GM19035 (cell line): ENCODE measurements at regions not wholly inside any gene's neighbourhood (a gene's known extent, or its start where the extent isn't known, plus 50 kb on each side); places are given as distances from the start of the nearest gene placed in this dataset.
A peak's percentile ranks its signal among the peaks of the same experiment; 100 is the strongest.
"Not testable (repeated sequence)": the region's sequence is repeated elsewhere in the genome, so short reads cannot be mapped to it uniquely, and the experiment has no call there.

Source experiments
- ATAC-seq: cut with Tn5 transposase; IDR thresholded peaks from one replicate; pipeline ENCODE4 v1.9.1; 2021; ENCODE audit not compliant: unreplicated experiment

DNA sequence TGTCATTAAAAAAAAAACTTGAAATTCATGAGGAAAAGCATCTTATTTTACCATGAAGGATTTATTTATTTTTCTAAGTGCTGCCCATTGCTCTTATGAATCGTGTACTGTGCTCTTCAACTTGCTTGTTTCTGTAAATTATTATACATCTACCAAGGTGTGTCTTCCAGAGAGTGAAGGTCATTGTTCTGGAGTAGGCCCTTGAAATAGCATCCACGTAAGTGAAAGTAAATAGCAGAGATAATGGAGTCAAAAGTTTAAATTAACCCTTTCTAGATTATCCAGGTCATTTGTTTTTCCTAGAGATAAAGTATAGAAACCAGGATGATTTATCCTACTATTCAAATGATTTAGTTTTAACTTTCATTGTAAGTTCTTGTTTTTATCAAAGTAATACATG lies 473.1 kb downstream of the DIRAS2 start:
- no peak for ATAC-seq

DNA sequence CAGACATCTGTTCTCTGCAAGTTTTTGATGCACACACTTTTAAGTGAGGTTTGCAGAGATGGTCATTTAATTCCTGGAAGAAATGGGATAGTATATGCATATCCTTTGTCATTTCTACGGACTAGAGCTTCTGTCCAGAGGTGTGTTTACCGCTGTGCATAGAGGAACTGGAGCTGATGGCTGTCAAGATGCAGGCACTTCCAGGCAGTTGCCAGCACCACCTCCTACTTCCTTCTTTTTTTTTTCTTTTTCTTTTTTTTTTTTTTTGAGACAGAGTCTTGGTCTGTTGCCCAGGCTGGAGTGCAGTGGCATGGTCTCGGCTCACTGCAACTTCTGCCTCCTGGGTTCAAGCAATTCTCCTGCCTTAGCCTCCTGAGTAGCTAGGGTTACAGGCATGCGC lies 468.7 kb downstream of the DIRAS2 start:
- ATAC-seq: not testable (repeated sequence)

DNA sequence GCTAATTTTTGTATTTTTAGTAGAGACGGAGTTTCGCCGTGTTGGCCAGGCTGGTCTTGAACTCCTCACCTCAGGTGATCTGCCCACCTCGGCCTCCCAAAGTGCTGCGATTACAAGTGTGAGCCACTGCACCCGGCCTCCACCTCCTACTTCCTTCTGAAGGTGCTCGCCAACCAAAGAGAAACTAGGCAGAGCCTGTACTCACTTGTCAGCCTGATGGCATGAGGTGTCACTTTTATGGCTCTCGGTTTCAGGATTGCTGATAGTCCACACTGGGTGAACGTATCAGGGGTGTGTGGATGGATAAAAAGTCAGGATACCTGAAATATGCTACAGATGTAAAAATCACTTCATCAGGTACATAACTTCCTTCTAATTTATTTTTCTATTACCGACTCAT lies 468.3 kb downstream of the DIRAS2 start:
- not testable (repeated sequence) for ATAC-seq

GRCh38 chr9:90175257-90175656 lies 467.4 kb downstream of the DIRAS2 start:
- ATAC-seq: no peak

GRCh38 chr9:90175865-90176264 lies 466.8 kb downstream of the DIRAS2 start:
- ATAC-seq: no peak

- ATAC-seq: no peak
Measured at GRCh38 chr9:90176901-90177300, 465.7 kb downstream of the DIRAS2 start.

- ATAC-seq: no peak
Measured at GRCh38 chr9:90180381-90180780, 462.2 kb downstream of the DIRAS2 start.

- no peak for ATAC-seq
Measured at GRCh38 chr9:90188656-90189055, 454.0 kb downstream of the DIRAS2 start.

- ATAC-seq: peak; percentile 87
Measured at GRCh38 chr9:90189306-90189705, 453.3 kb downstream of the DIRAS2 start.

- ATAC-seq: not testable (repeated sequence)
Measured at GRCh38 chr9:90192465-90192864, 450.2 kb downstream of the DIRAS2 start.

DNA sequence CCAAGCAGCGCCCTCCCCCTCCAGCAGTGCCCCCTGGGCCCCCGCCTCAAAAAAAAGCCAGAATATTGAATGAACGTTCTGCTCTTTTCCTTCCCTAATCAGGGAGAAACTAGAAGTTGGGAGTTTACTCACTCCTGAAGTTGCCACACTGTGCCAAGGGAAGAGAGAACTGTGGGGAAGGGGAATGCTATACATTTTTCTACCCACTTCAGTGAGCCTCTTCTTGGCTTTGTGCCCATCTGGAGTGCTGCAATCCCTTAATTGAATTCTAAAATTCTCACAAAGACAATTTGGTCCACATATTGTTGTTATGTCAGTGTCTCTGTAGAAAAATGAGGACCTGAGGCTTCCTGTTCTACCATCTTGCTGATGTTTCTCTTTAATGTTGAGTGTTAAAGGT lies 443.7 kb downstream of the DIRAS2 start:
- ATAC-seq: no peak

- ATAC-seq: no peak
Measured at GRCh38 chr9:90201766-90202165, 440.9 kb downstream of the DIRAS2 start.

DNA sequence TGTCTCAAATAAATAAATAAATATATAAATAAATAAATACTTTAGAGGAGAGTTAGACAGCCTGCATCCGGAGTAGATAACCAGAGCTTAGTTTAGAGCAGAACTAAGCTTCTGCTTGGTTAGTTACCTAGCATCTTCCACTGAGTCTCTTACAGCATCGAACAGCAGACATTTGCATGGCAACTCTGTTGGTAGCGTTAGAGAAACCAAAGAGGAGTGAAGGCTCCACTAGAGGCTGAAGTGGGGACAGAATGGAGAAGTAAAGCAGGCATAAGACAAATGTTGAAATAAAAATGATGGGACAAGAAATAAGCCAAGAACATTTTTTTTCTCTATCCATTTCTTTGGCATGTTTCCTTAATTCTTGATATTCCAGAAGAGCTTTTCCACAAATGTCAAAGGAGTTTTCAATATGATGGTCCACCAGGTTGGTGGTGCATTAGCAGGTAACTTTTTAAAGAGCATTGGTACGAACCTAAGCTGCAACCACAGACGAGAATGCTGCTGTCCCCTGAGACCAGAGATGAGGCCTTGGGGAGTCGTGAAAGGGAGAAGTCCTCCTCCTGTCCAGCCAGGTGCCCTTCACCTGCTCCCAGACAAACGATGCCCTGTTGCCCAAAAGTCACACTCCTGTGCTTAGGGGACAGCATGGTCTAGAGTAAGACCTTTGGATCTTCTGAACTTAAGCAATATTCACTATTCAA lies 438.3 kb downstream of the DIRAS2 start:
- ATAC-seq: no peak

GRCh38 chr9:90213045-90213444 lies 429.6 kb downstream of the DIRAS2 start:
- ATAC-seq: not testable (repeated sequence)

GRCh38 chr9:90219548-90220118 lies 423.0 kb downstream of the DIRAS2 start:
- no peak for ATAC-seq

DNA sequence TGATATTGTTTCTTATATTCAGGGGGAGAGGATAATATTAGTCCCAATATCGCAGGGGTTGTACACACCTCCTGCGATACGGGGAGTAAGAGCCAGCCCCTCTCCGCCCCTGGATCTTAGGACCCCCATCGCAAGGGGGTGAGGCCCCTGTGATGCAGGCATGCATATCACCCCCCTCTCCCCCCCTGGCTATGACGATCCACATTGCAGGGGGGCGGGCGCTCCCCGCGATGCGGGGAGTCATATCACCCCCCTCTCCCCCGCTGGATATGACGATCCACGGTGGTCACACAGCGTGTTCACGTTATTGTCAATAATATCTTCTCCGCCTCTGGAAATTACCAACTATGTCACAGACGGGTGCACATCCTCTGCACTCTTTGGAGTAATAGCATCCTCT lies 420.7 kb downstream of the DIRAS2 start:
- not testable (repeated sequence) for ATAC-seq

- ATAC-seq: not testable (repeated sequence)
Measured at GRCh38 chr9:90226839-90227338, 415.7 kb downstream of the DIRAS2 start.

DNA sequence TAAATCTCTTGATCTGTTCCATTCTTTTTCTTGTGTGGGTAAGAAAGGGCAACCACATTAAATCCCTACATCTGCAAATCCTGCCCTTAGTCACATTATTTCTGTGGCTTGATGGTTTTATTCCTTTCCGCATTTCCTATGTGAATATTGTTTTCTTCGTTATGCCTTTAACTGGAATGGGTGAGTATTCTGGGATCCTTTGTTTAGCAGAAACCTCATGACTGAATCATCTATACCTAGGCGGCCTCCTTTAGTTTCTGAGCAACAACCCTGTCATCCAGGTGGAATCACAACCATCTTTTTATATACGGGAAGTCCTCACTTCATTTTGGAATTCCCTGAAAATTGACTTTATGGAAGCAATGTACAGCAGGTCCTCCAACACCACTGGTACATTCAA lies 409.5 kb downstream of the DIRAS2 start:
- ATAC-seq: not testable (repeated sequence)

GRCh38 chr9:90240541-90240940 lies 402.1 kb downstream of the DIRAS2 start:
- no peak for ATAC-seq

DNA sequence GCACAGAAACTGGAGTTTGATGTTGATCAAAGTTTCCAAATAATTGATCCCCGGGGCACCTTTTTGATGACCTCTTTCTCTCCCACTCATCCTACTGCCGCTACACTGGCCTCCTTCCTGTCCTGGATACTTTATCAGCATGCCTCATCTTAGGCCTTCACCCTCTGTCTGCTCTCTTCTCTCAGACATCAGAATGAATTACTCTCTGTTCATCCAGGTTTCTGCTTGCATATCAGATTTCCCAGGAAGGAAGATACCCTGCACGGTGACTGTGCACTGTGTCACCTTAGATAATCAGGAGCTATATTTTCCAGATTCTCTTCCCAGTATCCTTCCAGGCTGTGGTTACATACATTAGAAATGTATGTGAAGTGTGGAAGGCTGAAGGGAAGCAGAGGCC lies 397.0 kb downstream of the DIRAS2 start:
- ATAC-seq: no peak

- ATAC-seq: no peak
Measured at GRCh38 chr9:90249094-90249493, 393.5 kb downstream of the DIRAS2 start.

GRCh38 chr9:90251316-90251715 lies 391.3 kb downstream of the DIRAS2 start:
- ATAC-seq: no peak

- no peak for ATAC-seq
Measured at GRCh38 chr9:90256345-90256744, 386.3 kb downstream of the DIRAS2 start.
